Peyer's patch (tissue), 4 donors: ENCODE measurements at regions not wholly inside any gene's neighbourhood (a gene's known extent, or its start where the extent isn't known, plus 50 kb on each side); places are given as distances from the start of the nearest gene placed in this dataset.

Experiments
- DNase-seq, 3 donors: peaks; one replicate each; pipeline ENCODE4 v3.0.0-alpha.2; 2017 to 2019
- H3K27ac ChIP-seq, 4 donors: fragments of 200-600 bp; sonication (generic); one replicate each; pipeline ENCODE4 v1.5.1; 2016 to 2019
- H3K27me3 ChIP-seq, 2 donors: fragments of 200-600 bp; sonication (generic); one replicate each; pipeline ENCODE4 v1.5.1; 2019
- H3K36me3 ChIP-seq, 3 donors: fragments of 200-600 bp; sonication (generic); one replicate each; pipeline ENCODE4 v1.5.1; 2016 to 2019
- H3K4me1 ChIP-seq, 4 donors: fragments of 200-600 bp; sonication (generic); one replicate each; pipeline ENCODE4 v1.5.1; 2016 to 2019
- H3K4me3 ChIP-seq, 4 donors: fragments of 200-600 bp; sonication (generic); 1 replicate in 3 of 4; 2 replicates in 1 of 4; pipeline ENCODE4 v1.5.1; 2016 to 2019; ENCODE audit warnings: mild to moderate bottlenecking in 1 of 4
- H3K9me3 ChIP-seq, 4 donors: fragments of 200-600 bp; sonication (generic); one replicate each; pipeline ENCODE4 v1.5.1; 2016 to 2019; ENCODE audit warnings: mild to moderate bottlenecking in 1 of 4
- POLR2A ChIP-seq, 2 donors: fragments of 450-650 bp; IDR thresholded peaks; one replicate each; pipeline ENCODE4 v1.5.1; 2017; ENCODE audit warnings: antibody characterized with exemption in 2 of 2, mild to moderate bottlenecking in 2 of 2, moderate library complexity in 2 of 2
- TF ChIP-seq, protein P1 (sequence below), 6 experiments: fragments of 450-650 bp in 4 of 6; fragments of 200-600 bp in 2 of 6; sonication (generic) in 1 of 6; IDR thresholded peaks; one replicate each; pipeline ENCODE4 v1.5.1; 2017 to 2019; ENCODE audit warnings: antibody characterized with exemption in 6 of 6, mild to moderate bottlenecking in 3 of 6, moderate library complexity in 1 of 6

DNA sequence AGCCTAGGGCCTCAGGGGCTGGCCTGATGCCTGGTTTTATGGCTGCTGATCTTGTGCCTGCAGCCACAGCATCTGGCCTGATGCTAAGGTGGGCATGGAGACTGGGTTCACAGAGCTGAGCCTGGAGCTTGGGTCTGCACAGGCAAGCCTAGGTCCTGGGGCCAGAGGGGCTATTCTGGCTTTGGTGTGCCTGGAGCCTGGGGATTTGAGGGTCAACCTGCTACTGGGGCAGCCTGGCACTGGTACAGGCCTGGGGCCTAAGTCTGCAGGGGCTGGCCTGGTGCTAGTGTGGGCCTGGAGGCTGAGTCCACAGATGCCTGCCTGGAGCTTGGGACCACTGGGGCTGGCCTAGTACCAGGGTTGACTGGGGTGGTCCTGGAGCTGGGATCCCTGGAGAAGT is 481.8 kb upstream of the GHITM start:
- no peak for TF ChIP-seq POLR2A (IDR thresholded peaks at IDR 0.05)
- TF ChIP-seq, protein P1, sequence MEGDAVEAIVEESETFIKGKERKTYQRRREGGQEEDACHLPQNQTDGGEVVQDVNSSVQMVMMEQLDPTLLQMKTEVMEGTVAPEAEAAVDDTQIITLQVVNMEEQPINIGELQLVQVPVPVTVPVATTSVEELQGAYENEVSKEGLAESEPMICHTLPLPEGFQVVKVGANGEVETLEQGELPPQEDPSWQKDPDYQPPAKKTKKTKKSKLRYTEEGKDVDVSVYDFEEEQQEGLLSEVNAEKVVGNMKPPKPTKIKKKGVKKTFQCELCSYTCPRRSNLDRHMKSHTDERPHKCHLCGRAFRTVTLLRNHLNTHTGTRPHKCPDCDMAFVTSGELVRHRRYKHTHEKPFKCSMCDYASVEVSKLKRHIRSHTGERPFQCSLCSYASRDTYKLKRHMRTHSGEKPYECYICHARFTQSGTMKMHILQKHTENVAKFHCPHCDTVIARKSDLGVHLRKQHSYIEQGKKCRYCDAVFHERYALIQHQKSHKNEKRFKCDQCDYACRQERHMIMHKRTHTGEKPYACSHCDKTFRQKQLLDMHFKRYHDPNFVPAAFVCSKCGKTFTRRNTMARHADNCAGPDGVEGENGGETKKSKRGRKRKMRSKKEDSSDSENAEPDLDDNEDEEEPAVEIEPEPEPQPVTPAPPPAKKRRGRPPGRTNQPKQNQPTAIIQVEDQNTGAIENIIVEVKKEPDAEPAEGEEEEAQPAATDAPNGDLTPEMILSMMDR (IDR thresholded peaks at IDR 0.05), result no peak
- no peak for DNase-seq
- H3K27me3 ChIP-seq, result no peaks in the 10 kb centered on the region
- no peak overlapping the region for H3K27ac ChIP-seq
- H3K9me3 ChIP-seq, result no peaks in the 10 kb centered on the region
- no peak overlapping the region for H3K4me3 ChIP-seq
- no peaks in the 10 kb centered on the region for H3K36me3 ChIP-seq
- H3K4me1 ChIP-seq, result no peaks in the 10 kb centered on the region

DNA sequence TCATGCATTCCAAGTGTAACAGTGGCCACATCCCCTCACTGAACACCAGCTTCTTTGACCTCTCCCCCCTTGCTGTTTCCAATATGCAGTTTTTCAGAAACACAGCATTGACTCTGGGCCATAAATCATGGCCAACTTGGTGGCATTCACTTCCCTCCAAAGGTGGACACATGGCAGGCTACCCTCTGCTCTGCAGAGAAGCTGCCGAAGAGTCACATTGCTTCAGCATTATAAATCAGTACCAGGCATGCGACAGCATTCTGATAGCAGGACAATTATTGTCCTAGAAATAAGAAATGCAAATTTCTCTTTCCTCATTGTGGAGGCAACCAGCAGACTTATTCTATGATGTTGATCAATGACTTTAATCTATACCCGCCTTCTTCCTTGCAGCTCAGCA is 475.4 kb upstream of the GHITM start:
- Histone ChIP-seq H3K36me3 (no peaks in the 10 kb centered on the region), H3K27ac (no peak overlapping the region), H3K4me3 (no peak overlapping the region), H3K9me3 (no peaks in the 10 kb centered on the region), H3K27me3 (no peaks in the 10 kb centered on the region), H3K4me1 (no peaks in the 10 kb centered on the region)
- no peak for TF ChIP-seq POLR2A (IDR thresholded peaks at IDR 0.05)
- TF ChIP-seq, protein P1 (IDR thresholded peaks at IDR 0.05), result no peak
- no peak for DNase-seq

DNA sequence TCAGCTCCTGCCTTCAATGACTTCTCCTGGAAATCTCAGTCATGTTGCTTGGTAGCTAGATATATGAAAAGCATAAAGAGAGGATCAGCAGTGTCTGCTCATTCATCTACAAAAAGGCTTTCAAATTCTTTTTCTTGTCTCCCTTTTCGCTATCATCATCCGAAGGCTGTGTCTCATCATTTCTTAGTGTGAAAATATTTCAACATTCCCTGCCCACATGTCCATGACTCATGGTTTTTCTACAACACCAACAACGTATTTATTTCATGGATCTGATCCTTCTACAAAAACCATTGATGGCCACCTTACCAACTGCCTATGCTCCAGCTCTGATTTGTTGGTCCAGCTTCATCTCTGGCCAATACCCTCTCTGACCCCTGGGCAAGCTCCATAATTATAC is 472.5 kb upstream of the GHITM start:
- Histone ChIP-seq H3K27me3 (no peaks in the 10 kb centered on the region), H3K9me3 (no peaks in the 10 kb centered on the region), H3K4me3 (no peak overlapping the region), H3K36me3 (no peaks in the 10 kb centered on the region), H3K27ac (no peak overlapping the region), H3K4me1 (no peaks in the 10 kb centered on the region)
- TF ChIP-seq POLR2A (IDR thresholded peaks at IDR 0.05), result no peak
- TF ChIP-seq, protein P1 (IDR thresholded peaks at IDR 0.05), result no peak
- no peak for DNase-seq

DNA sequence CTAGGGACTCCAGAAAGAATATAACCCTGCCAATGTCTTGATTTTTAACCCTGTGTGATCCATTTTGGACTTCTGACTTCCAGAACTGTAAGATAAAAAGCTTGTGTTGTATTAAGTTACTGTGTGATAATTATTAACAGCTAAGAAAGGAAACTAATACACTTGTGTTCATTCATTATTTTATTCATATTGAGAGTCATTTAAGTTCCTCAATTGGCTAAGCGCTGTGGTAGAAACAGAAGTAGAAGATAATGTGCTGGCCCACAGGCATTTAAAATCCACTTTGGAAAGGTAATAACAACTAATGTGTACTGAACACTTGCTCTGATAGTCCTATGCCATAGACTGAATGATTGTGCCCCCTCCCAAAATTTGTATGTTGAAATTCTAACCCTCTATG is 471.7 kb upstream of the GHITM start:
- H3K36me3 ChIP-seq, result no peaks in the 10 kb centered on the region
- no peak for TF ChIP-seq POLR2A (IDR thresholded peaks at IDR 0.05)
- no peaks in the 10 kb centered on the region for H3K4me1 ChIP-seq
- H3K27ac ChIP-seq, result no peak overlapping the region
- H3K27me3 ChIP-seq, result no peaks in the 10 kb centered on the region
- DNase-seq, result no peak
- H3K9me3 ChIP-seq, result no peaks in the 10 kb centered on the region
- H3K4me3 ChIP-seq, result no peak overlapping the region

DNA sequence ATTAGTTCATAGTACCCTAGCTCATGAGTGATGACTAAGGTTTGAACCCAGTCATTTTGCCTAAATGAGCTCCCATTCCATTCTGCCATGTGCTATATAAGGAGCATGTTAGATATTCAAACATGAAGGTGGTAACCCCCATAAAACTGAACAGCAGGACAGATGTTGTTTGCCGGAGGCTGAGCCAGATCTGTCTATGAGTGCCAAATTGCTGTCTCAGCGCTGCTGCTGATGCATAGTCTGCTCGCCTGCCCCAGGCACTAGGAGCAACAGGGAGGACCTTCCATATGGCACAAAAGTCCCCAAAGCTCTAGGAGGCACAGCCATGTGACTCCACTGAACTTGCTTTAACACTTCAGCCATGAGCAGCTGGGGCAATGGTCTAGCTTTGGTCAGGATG is 466.0 kb upstream of the GHITM start:
- H3K27me3 ChIP-seq, result no peaks in the 10 kb centered on the region
- H3K4me3 ChIP-seq, result no peak overlapping the region
- H3K27ac ChIP-seq, result no peak overlapping the region
- no peaks in the 10 kb centered on the region for H3K9me3 ChIP-seq
- TF ChIP-seq POLR2A (IDR thresholded peaks at IDR 0.05), result no peak
- TF ChIP-seq, protein P1 (IDR thresholded peaks at IDR 0.05), result no peak
- DNase-seq, result no peak
- no peaks in the 10 kb centered on the region for H3K36me3 ChIP-seq
- no peaks in the 10 kb centered on the region for H3K4me1 ChIP-seq

DNA sequence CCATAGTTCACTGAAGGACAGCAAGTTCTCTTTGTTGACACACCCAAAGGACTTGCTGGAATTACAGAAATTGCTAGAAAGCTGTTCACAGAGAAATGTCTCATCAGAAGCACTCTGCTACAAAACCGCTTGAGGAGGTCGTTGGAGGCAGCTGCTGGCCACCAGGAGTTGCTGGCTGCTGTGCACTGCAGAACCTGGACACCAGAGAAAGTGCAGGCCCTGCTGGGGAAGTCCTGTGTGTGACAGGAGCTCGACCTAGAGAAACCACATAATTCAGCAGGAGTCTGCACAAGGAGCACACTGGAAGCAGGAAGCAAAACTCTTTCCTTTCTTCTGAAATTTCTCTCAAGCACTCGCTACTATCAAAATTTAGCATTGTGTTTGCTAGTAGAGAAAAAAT is 461.5 kb upstream of the GHITM start:
- no peaks in the 10 kb centered on the region for H3K4me1 ChIP-seq
- TF ChIP-seq, protein P1 (IDR thresholded peaks at IDR 0.05), result no peak
- TF ChIP-seq POLR2A (IDR thresholded peaks at IDR 0.05), result no peak
- no peak for DNase-seq
- H3K27ac ChIP-seq, result no peak overlapping the region
- H3K4me3 ChIP-seq, result no peak overlapping the region
- no peaks in the 10 kb centered on the region for H3K9me3 ChIP-seq
- H3K36me3 ChIP-seq, result no peaks in the 10 kb centered on the region
- no peaks in the 10 kb centered on the region for H3K27me3 ChIP-seq
